ENCODE measurements at regions not wholly inside any gene's neighbourhood (a gene's known extent, or its start where the extent isn't known, plus 50 kb on each side); places are given as distances from the start of the nearest gene placed in this dataset.
"Not testable (repeated sequence)": the region's sequence is repeated elsewhere in the genome, so short reads cannot be mapped to it uniquely, and the experiment has no call there.

DNA sequence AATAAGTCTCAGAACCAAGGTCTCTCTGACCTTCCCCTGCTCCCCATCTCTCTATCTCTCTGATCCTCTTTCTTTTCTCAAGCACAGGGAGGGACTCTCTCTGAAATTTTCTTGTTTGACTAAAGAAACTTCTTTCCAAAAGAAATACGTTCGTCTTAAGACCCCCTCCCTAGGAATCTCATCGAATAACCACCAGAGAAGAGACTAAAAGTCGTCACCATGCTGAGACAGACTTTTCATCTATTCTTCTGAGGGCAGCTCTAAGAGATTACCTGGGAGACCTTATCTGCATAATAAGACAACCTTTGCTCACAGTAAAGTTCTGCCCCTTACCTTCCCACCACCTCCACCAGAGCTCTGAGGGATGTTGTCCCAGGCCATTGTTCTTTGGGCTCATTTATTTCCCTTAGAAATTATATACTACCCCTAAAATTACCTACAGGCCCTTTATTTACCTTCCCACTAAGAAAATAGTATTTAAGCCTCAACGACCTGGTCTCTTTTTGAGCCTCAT, 133.7 kb upstream of the EEF2KMT start:
- FAIRE-seq (no peak), DNase-seq (ENCODE audit: insufficient read length) (no peak)
- no peak for TF ChIP-seq TAF1 (IDR thresholded peaks at IDR 0.05; ENCODE audit: borderline replicate concordance, low read depth, low read length)
- no peak for TF ChIP-seq POLR2AphosphoS5 (IDR thresholded peaks at IDR 0.05; ENCODE audit: low read depth, low read length)
- TF ChIP-seq POLR2A (IDR thresholded peaks at IDR 0.05; ENCODE audit: low read depth, low read length), result no peak

GRCh38 chr16:5228369-5228768, 130.8 kb upstream of the EEF2KMT start:
- FAIRE-seq (no peak), DNase-seq (ENCODE audit: insufficient read length) (no peak)
- TF ChIP-seq POLR2A (IDR thresholded peaks at IDR 0.05; ENCODE audit: low read depth, low read length) (no peak), TAF1 (IDR thresholded peaks at IDR 0.05; ENCODE audit: borderline replicate concordance, low read depth, low read length) (no peak), POLR2AphosphoS5 (IDR thresholded peaks at IDR 0.05; ENCODE audit: low read depth, low read length) (no peak)

GRCh38 chr16:5225931-5226655, 128.5 kb upstream of the EEF2KMT start:
- DNase-seq (ENCODE audit: insufficient read length) (no peak), FAIRE-seq (no peak)
- TF ChIP-seq POLR2AphosphoS5 (IDR thresholded peaks at IDR 0.05; ENCODE audit: low read depth, low read length) (no peak), TAF1 (IDR thresholded peaks at IDR 0.05; ENCODE audit: borderline replicate concordance, low read depth, low read length) (no peak), POLR2A (IDR thresholded peaks at IDR 0.05; ENCODE audit: low read depth, low read length) (no peak)

DNA sequence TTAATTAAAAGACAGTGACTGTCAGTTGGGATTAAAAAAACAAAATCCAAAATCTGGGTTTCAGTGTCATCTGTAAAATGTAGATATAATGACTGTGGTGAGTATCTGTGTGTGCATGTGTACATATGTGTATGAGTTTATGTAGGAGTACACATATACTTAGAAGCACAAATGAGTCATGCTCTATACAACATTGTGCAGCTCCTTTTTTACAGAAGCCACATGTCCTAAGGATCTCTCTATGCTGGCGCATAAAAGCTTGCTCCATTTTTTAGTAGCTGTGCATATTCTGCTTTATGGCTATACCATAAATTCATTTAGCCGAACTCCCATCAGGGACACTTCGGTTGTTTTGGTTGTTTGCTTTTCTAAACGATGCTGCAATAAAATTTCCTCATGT, 125.2 kb upstream of the EEF2KMT start:
- DNase-seq (ENCODE audit: insufficient read length) (no peak), FAIRE-seq (no peak)
- no peak for TF ChIP-seq POLR2AphosphoS5 (IDR thresholded peaks at IDR 0.05; ENCODE audit: low read depth, low read length)
- no peak for TF ChIP-seq POLR2A (IDR thresholded peaks at IDR 0.05; ENCODE audit: low read depth, low read length)
- TF ChIP-seq TAF1 (IDR thresholded peaks at IDR 0.05; ENCODE audit: borderline replicate concordance, low read depth, low read length), result no peak

GRCh38 chr16:5221831-5222230, 124.2 kb upstream of the EEF2KMT start:
- not testable (repeated sequence) for DNase-seq (ENCODE audit: insufficient read length); FAIRE-seq

DNA sequence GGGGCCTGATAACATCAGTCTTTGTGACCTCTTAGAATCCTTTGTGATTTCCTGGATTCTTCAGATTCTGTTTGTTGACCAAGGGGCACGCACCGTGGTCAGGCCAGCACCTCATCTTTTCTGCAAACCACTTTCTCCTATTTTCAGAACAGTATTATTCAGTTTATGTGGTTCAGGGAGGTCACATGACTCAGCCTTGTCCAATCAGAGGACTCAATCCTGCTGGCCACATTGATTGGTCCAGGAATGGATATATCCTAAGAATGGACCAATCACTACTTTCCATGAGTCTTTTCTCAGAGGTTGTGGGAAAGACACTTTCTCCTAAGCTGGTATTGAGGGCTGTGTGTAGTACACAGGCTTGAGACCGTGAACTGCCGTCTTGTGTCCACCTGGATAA, 123.1 kb upstream of the EEF2KMT start:
- no peak for DNase-seq (ENCODE audit: insufficient read length)
- TF ChIP-seq POLR2A (IDR thresholded peaks at IDR 0.05; ENCODE audit: low read depth, low read length), result no peak
- FAIRE-seq, result no peak

GRCh38 chr16:5216441-5217080, 119.0 kb upstream of the EEF2KMT start:
- TF ChIP-seq POLR2AphosphoS5 (IDR thresholded peaks at IDR 0.05; ENCODE audit: low read depth, low read length), result no peak
- TF ChIP-seq TAF1 (IDR thresholded peaks at IDR 0.05; ENCODE audit: borderline replicate concordance, low read depth, low read length), result no peak
- no peak for TF ChIP-seq POLR2A (IDR thresholded peaks at IDR 0.05; ENCODE audit: low read depth, low read length)
- DNase-seq (ENCODE audit: insufficient read length), result no peak
- FAIRE-seq, result no peak

GRCh38 chr16:5215901-5216300, 118.3 kb upstream of the EEF2KMT start:
- DNase-seq (ENCODE audit: insufficient read length), result no peak
- no peak for TF ChIP-seq POLR2AphosphoS5 (IDR thresholded peaks at IDR 0.05; ENCODE audit: low read depth, low read length)
- TF ChIP-seq POLR2A (IDR thresholded peaks at IDR 0.05; ENCODE audit: low read depth, low read length), result no peak
- TF ChIP-seq TAF1 (IDR thresholded peaks at IDR 0.05; ENCODE audit: borderline replicate concordance, low read depth, low read length), result no peak
- FAIRE-seq, result no peak

- no peak for DNase-seq (ENCODE audit: insufficient read length)
- TF ChIP-seq TAF1 (IDR thresholded peaks at IDR 0.05; ENCODE audit: borderline replicate concordance, low read depth, low read length) (no peak), POLR2A (IDR thresholded peaks at IDR 0.05; ENCODE audit: low read depth, low read length) (no peak), POLR2AphosphoS5 (IDR thresholded peaks at IDR 0.05; ENCODE audit: low read depth, low read length) (no peak)
- no peak for FAIRE-seq
Measured at GRCh38 chr16:5214466-5214865, 116.9 kb upstream of the EEF2KMT start.

GRCh38 chr16:5212501-5212900, 114.9 kb upstream of the EEF2KMT start:
- FAIRE-seq; DNase-seq (ENCODE audit: insufficient read length): not testable (repeated sequence)

- not testable (repeated sequence) for FAIRE-seq; DNase-seq (ENCODE audit: insufficient read length)
Measured at GRCh38 chr16:5207862-5208498, 110.4 kb upstream of the EEF2KMT start.

DNA sequence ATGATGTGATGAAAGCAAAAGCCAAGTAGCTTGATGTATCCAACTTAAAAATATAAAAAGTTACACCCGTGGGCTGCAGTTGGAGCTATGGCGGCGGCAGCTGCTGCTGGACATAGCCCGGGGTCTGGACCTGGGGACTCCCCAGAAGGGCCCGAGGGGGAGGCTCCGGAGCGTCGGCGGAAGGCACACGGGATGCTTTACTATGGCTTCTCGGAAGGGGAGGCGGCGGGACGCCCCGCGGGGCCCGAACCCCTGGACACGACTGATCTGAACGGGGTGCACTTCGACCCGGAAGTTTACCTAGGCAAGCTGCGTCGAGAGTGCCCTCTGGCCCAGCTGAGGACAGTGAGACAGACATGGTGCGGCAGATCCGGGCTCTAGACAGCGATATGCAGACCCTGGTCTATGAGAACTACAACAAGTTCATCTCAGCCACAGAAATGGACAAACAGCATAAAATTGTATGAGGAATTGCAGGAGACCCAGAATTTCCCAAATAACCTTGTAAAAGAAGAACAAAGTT, 109.5 kb upstream of the EEF2KMT start:
- TF ChIP-seq POLR2AphosphoS5 (IDR thresholded peaks at IDR 0.05; ENCODE audit: low read depth, low read length), result no peak
- no peak for TF ChIP-seq TAF1 (IDR thresholded peaks at IDR 0.05; ENCODE audit: borderline replicate concordance, low read depth, low read length)
- TF ChIP-seq POLR2A (IDR thresholded peaks at IDR 0.05; ENCODE audit: low read depth, low read length), result no peak
- no peak for FAIRE-seq
- no peak for DNase-seq (ENCODE audit: insufficient read length)

All from GM12892 (cell line).